SIG-M5 treated with dmso at 0.1 percent for 504 hours (cell line): ENCODE measurements at regions not wholly inside any gene's neighbourhood (a gene's known extent, or its start where the extent isn't known, plus 50 kb on each side); places are given as distances from the start of the nearest gene placed in this dataset.

Experiments
- DNase-seq: peaks from one replicate; lab custom pipeline; 2025; ENCODE audit not compliant: unreplicated experiment; lab: John Stamatoyannopoulos, UW

DNA sequence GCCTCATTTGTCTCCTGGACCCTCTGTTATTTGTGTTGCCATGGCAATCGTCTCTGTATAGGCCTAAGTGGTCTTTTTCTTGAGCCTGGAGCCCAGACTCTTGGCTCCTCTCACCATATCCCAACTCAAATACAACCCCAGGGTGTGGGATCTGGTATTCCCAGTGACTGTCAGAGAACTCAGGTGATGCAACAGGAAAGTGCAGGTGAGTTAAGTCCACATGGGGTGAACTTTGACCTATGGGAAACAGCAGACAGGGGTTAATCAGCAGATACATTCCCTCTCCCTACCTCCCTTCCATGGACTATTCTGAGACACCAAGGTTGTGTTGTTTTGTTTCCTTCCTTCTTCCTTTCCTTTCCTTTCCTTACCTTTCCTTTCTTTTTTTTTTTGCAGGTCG lies 130.9 kb upstream of the RPS6KA3 start:
- DNase-seq = no peak

- DNase-seq = peak; percentile 6
These were observed 127.7 kb upstream of the RPS6KA3 start for GRCh38 chrX:20394451-20394850.

DNA sequence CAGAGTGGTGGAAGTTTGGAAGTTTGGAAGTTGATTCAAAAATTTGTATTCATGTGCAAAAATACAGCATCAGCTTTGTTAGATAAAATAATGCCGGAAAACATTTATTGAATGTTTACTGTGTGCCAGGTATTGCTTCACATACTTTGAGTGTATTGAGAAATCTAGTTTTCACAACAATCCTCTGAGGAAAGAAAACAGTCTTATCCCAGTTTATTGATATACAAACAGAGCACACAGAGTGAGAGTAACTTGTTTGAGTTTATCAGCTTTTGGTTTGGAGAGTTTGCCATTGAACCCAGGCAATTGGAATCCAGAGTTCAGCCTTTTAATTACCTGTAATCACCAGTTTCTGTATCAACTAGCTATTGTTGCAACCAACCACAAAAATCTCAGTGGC lies 127.2 kb upstream of the RPS6KA3 start:
- no peak for DNase-seq

GRCh38 chrX:20388594-20388993 lies 121.9 kb upstream of the RPS6KA3 start:
- no peak for DNase-seq

DNA sequence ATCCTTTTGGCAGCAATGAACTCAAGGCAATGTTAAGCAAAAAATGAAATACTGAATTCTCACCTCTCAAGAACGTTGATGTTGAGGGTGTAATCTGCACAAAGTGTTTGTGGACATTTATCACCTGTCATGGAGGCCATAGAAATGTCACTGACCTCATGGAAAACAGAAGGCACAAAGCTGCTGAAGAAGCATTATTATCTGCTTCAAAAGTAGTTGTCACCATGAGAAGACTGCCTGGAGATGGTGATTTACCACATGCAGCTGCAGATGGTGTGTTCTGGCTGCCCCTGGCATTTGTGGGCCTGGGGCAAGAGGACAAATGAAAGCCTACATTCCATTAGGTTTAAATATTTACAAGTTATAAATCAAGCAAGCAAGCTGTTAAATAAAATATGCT lies 116.8 kb upstream of the RPS6KA3 start:
- DNase-seq = no peak

- DNase-seq = no peak
These were observed 116.0 kb upstream of the RPS6KA3 start for GRCh38 chrX:20382518-20383297.

- no peak for DNase-seq
These were observed 115.4 kb upstream of the RPS6KA3 start for GRCh38 chrX:20382082-20382481.

DNA sequence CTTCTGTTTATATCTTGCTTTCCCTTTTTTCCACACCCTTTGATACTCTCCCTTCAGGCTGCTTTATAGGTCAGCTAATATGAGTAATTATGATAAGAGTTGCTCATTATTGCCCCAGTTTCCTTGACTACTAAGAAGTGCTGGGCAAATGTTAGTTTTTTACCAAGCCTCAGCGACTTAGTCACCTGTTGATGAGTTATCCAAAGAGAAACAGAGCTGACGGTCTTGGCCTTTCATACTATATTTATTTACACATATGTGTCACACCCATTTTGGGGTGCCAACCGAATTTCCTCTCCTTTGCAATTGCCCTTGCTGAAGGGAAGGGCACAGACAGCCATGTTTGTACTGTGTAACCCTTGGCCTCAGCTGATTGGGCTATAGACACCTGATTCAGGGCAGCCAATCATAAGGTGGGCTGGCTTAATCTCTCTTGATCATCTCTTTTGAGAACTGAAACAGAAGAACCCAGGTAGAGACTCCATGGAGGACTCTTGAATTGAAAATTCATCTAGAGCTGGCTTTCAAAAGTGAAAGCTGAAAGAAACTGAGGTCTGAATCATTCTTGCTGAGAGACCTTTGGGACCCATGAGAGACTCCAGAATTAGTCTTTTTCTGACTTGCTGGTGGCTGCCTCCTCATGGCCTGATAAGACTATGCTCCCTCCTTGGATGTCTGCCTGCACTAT lies 111.7 kb upstream of the RPS6KA3 start:
- DNase-seq = no peak

GRCh38 chrX:20374900-20375438 lies 108.3 kb upstream of the RPS6KA3 start:
- DNase-seq = peak; percentile 71

- DNase-seq = no peak
These were observed 107.7 kb upstream of the RPS6KA3 start for GRCh38 chrX:20374450-20374849.

- DNase-seq = no peak
These were observed 106.4 kb upstream of the RPS6KA3 start for GRCh38 chrX:20373063-20373462.

- no peak for DNase-seq
These were observed 105.8 kb upstream of the RPS6KA3 start for GRCh38 chrX:20372533-20372932.

DNA sequence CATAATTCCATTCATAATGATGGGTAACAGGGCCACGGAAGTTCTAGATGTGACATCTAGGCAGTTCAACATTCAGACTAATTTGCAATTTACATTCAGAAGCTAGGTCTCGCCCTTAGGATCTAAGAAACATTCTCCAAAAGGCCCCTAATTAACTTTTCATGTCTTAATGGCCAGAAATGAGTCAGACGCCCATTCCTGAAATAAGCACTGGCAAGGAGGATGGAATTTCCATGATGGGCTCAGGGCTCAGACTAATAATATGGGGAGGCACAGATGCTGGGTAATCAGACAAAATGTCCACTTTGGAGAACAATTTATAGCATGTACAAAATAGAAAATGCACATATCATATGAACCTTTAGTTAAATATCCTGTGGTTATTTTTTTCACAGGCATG lies 102.8 kb upstream of the RPS6KA3 start:
- no peak for DNase-seq

DNA sequence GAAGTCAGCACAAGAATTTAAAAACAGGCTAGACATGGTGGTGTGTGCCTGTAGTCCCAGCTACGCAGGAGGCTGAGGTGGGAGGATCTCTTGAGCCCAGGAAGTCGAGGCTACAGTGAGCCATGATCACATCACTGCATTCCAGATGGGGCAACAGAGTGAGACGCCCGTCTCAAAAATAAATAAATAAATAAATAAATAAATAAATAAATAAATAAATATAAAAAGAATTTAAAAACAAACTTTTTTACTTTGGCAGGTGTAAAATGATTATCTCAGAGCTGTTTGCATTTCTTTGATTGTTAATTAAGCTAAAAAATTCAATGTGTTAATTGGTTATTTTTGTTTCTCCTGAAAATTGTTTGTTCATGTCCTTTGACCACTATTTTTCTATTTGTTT lies 97.5 kb upstream of the RPS6KA3 start:
- DNase-seq = no peak

DNA sequence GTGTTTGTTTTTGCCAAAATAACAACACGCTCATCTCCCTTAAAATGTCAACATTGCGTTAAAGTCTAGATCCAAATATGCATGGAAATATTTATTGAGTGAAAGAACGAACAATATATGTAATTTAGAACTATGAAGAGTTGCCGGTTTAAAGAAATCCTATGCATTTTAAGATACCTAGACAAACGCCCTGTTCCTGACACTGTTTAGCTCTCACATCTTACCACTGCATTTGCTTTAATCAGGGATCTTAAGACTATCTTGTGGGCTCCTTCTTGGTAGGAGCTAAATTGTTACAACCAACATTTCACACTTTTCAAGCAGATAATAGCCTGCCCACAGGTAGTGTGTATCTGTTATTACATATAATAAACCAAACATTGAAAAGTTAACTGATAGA lies 96.6 kb upstream of the RPS6KA3 start:
- no peak for DNase-seq

- peak; percentile 11 for DNase-seq
These were observed 95.9 kb upstream of the RPS6KA3 start for GRCh38 chrX:20362268-20363267.

GRCh38 chrX:20361890-20362262 lies 95.2 kb upstream of the RPS6KA3 start:
- DNase-seq = no peak

- DNase-seq = no peak
These were observed 94.6 kb upstream of the RPS6KA3 start for GRCh38 chrX:20361081-20361889.

- no peak for DNase-seq
These were observed 88.5 kb upstream of the RPS6KA3 start for GRCh38 chrX:20355187-20355586.

DNA sequence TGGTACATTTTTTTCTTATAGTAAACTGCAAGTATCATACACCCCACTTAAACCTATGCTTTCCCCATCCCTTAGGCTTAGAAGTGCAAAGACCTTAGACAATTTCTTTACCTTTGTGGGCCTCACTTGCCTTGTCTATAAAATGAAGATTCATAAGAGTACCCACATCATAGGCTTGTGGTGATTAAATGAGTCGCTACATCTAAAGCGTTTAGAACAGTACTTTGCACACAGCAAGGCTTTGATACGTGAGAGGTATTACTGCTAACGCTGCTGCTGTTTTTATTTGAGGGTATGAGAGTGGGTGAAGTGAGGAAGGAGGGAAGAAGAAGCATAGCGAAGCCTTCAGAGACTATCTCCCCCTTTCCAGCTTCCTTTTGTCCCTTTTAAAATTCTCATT lies 87.8 kb upstream of the RPS6KA3 start:
- DNase-seq = no peak
